ENCODE measurements at regions not wholly inside any gene's neighbourhood (a gene's known extent, or its start where the extent isn't known, plus 50 kb on each side); places are given as distances from the start of the nearest gene placed in this dataset.

- Mint-ChIP-seq H3K9me3 (peaks cover 9% of the 10 kb centered on the region), H3K4me3 (no peak overlapping the region), H3K27ac (no peak overlapping the region), H3K36me3 (no peaks in the 10 kb centered on the region), H3K27me3 (no peaks in the 10 kb centered on the region), H3K4me1 (no peaks in the 10 kb centered on the region)
- no peak for ATAC-seq
These were observed 1362.9 kb upstream of the FLRT2 start for GRCh38 chr14:84167026-84167425.

GRCh38 chr14:84180336-84180735, 1349.6 kb upstream of the FLRT2 start:
- H3K36me3 Mint-ChIP-seq, result no peaks in the 10 kb centered on the region
- H3K27ac Mint-ChIP-seq, result no peak overlapping the region
- ATAC-seq, result no peak
- H3K4me3 Mint-ChIP-seq, result no peak overlapping the region
- no peaks in the 10 kb centered on the region for H3K27me3 Mint-ChIP-seq
- no peaks in the 10 kb centered on the region for H3K4me1 Mint-ChIP-seq
- peaks cover 11% of the 10 kb centered on the region for H3K9me3 Mint-ChIP-seq

- no peaks in the 10 kb centered on the region for H3K4me1 Mint-ChIP-seq
These were observed 1348.9 kb upstream of the FLRT2 start for GRCh38 chr14:84181072-84181471.

GRCh38 chr14:84195514-84195913, 1334.4 kb upstream of the FLRT2 start:
- no peak overlapping the region for H3K4me3 Mint-ChIP-seq
- no peaks in the 10 kb centered on the region for H3K36me3 Mint-ChIP-seq
- H3K4me1 Mint-ChIP-seq, result no peaks in the 10 kb centered on the region
- no peaks in the 10 kb centered on the region for H3K27me3 Mint-ChIP-seq
- peaks cover 20% of the 10 kb centered on the region for H3K9me3 Mint-ChIP-seq
- no peak overlapping the region for H3K27ac Mint-ChIP-seq
- no peak for ATAC-seq

More at GRCh38 chr14:84181072-84181471, 1348.9 kb upstream of the FLRT2 start:
- no peak for ATAC-seq
- Mint-ChIP-seq H3K4me3 (no peak overlapping the region), H3K36me3 (no peaks in the 10 kb centered on the region), H3K9me3 (peaks cover 12% of the 10 kb centered on the region), H3K27ac (no peak overlapping the region), H3K27me3 (no peaks in the 10 kb centered on the region)

GRCh38 chr14:84197704-84198103, 1332.2 kb upstream of the FLRT2 start:
- Mint-ChIP-seq H3K27me3 (no peaks in the 10 kb centered on the region), H3K9me3 (peaks cover 17% of the 10 kb centered on the region), H3K27ac (no peak overlapping the region), H3K36me3 (no peaks in the 10 kb centered on the region), H3K4me3 (no peak overlapping the region), H3K4me1 (no peaks in the 10 kb centered on the region)
- ATAC-seq, result no peak

- Mint-ChIP-seq H3K27me3 (no peaks in the 10 kb centered on the region), H3K27ac (no peak overlapping the region), H3K9me3 (peaks cover 9% of the 10 kb centered on the region), H3K4me3 (no peak overlapping the region), H3K36me3 (no peaks in the 10 kb centered on the region), H3K4me1 (no peaks in the 10 kb centered on the region)
- no peak for ATAC-seq
These were observed 1327.5 kb upstream of the FLRT2 start for GRCh38 chr14:84202486-84202885.

GRCh38 chr14:84203896-84204295, 1326.0 kb upstream of the FLRT2 start:
- Mint-ChIP-seq H3K27ac (no peak overlapping the region), H3K27me3 (no peaks in the 10 kb centered on the region), H3K4me1 (no peaks in the 10 kb centered on the region), H3K36me3 (no peaks in the 10 kb centered on the region), H3K9me3 (peaks cover 12% of the 10 kb centered on the region), H3K4me3 (no peak overlapping the region)
- no peak for ATAC-seq

- ATAC-seq, result no peak
- Mint-ChIP-seq H3K27ac (no peak overlapping the region), H3K9me3 (peaks cover 17% of the 10 kb centered on the region), H3K4me1 (no peaks in the 10 kb centered on the region), H3K4me3 (no peak overlapping the region), H3K36me3 (no peaks in the 10 kb centered on the region), H3K27me3 (no peaks in the 10 kb centered on the region)
These were observed 1321.5 kb upstream of the FLRT2 start for GRCh38 chr14:84208451-84208850.

GRCh38 chr14:84209031-84209430, 1320.9 kb upstream of the FLRT2 start:
- Mint-ChIP-seq H3K4me1 (no peaks in the 10 kb centered on the region), H3K27me3 (no peaks in the 10 kb centered on the region), H3K9me3 (peaks cover 17% of the 10 kb centered on the region), H3K27ac (no peak overlapping the region), H3K4me3 (no peak overlapping the region), H3K36me3 (no peaks in the 10 kb centered on the region)
- no peak for ATAC-seq

- Mint-ChIP-seq H3K4me3 (no peak overlapping the region), H3K27me3 (no peaks in the 10 kb centered on the region), H3K36me3 (no peaks in the 10 kb centered on the region), H3K27ac (no peak overlapping the region), H3K4me1 (no peaks in the 10 kb centered on the region), H3K9me3 (peaks cover 10% of the 10 kb centered on the region)
- no peak for ATAC-seq
These were observed 1312.9 kb upstream of the FLRT2 start for GRCh38 chr14:84217066-84217465.

- H3K4me1 Mint-ChIP-seq, result no peaks in the 10 kb centered on the region
- H3K4me3 Mint-ChIP-seq, result no peak overlapping the region
- no peaks in the 10 kb centered on the region for H3K27me3 Mint-ChIP-seq
- ATAC-seq, result no peak
- peaks cover 3% of the 10 kb centered on the region for H3K9me3 Mint-ChIP-seq
- no peaks in the 10 kb centered on the region for H3K36me3 Mint-ChIP-seq
- no peak overlapping the region for H3K27ac Mint-ChIP-seq
These were observed 1304.7 kb upstream of the FLRT2 start for GRCh38 chr14:84225268-84225667.

- H3K9me3 Mint-ChIP-seq, result peaks cover 2% of the 10 kb centered on the region
- no peak overlapping the region for H3K27ac Mint-ChIP-seq
- H3K27me3 Mint-ChIP-seq, result no peaks in the 10 kb centered on the region
- H3K36me3 Mint-ChIP-seq, result no peaks in the 10 kb centered on the region
- no peak overlapping the region for H3K4me3 Mint-ChIP-seq
- no peaks in the 10 kb centered on the region for H3K4me1 Mint-ChIP-seq
- no peak for ATAC-seq
These were observed 1301.2 kb upstream of the FLRT2 start for GRCh38 chr14:84228702-84229101.

- Mint-ChIP-seq H3K27ac (no peak overlapping the region), H3K4me1 (no peaks in the 10 kb centered on the region), H3K27me3 (no peaks in the 10 kb centered on the region), H3K4me3 (no peak overlapping the region), H3K9me3 (peaks cover 2% of the 10 kb centered on the region), H3K36me3 (no peaks in the 10 kb centered on the region)
- no peak for ATAC-seq
These were observed 1295.7 kb upstream of the FLRT2 start for GRCh38 chr14:84234281-84234680.

GRCh38 chr14:84236290-84236689, 1293.7 kb upstream of the FLRT2 start:
- no peak overlapping the region for H3K4me3 Mint-ChIP-seq
- ATAC-seq, result no peak
- H3K4me1 Mint-ChIP-seq, result no peaks in the 10 kb centered on the region
- H3K27ac Mint-ChIP-seq, result no peak overlapping the region
- H3K27me3 Mint-ChIP-seq, result no peaks in the 10 kb centered on the region
- no peaks in the 10 kb centered on the region for H3K36me3 Mint-ChIP-seq
- peaks cover 2% of the 10 kb centered on the region for H3K9me3 Mint-ChIP-seq

- Mint-ChIP-seq H3K36me3 (no peaks in the 10 kb centered on the region), H3K27me3 (no peaks in the 10 kb centered on the region), H3K4me1 (no peaks in the 10 kb centered on the region), H3K27ac (no peak overlapping the region), H3K9me3 (peaks cover 8% of the 10 kb centered on the region), H3K4me3 (no peak overlapping the region)
- ATAC-seq, result no peak
These were observed 1292.1 kb upstream of the FLRT2 start for GRCh38 chr14:84237881-84238280.

GRCh38 chr14:84247693-84248092, 1282.3 kb upstream of the FLRT2 start:
- H3K4me3 Mint-ChIP-seq, result no peak overlapping the region
- no peak overlapping the region for H3K27ac Mint-ChIP-seq
- H3K36me3 Mint-ChIP-seq, result no peaks in the 10 kb centered on the region
- no peaks in the 10 kb centered on the region for H3K4me1 Mint-ChIP-seq
- peaks cover 13% of the 10 kb centered on the region for H3K9me3 Mint-ChIP-seq
- no peak for ATAC-seq
- H3K27me3 Mint-ChIP-seq, result no peaks in the 10 kb centered on the region

GRCh38 chr14:84250893-84251292, 1279.1 kb upstream of the FLRT2 start:
- no peaks in the 10 kb centered on the region for H3K4me1 Mint-ChIP-seq
- H3K4me3 Mint-ChIP-seq, result no peak overlapping the region
- no peak for ATAC-seq
- H3K27ac Mint-ChIP-seq, result no peak overlapping the region
- peaks cover 5% of the 10 kb centered on the region for H3K9me3 Mint-ChIP-seq
- no peaks in the 10 kb centered on the region for H3K36me3 Mint-ChIP-seq
- no peaks in the 10 kb centered on the region for H3K27me3 Mint-ChIP-seq

Measured in stimulated activated memory B cell treated with anti-CD40 and anti-IgM and Interleukin-4, amounts not matched to agents 10 μg/mL and 1 μg/mL and 100 μg/mL, for 72 hours (primary cell).